ENCODE measurements at regions not wholly inside any gene's neighbourhood (a gene's known extent, or its start where the extent isn't known, plus 50 kb on each side); places are given as distances from the start of the nearest gene placed in this dataset.

DNA sequence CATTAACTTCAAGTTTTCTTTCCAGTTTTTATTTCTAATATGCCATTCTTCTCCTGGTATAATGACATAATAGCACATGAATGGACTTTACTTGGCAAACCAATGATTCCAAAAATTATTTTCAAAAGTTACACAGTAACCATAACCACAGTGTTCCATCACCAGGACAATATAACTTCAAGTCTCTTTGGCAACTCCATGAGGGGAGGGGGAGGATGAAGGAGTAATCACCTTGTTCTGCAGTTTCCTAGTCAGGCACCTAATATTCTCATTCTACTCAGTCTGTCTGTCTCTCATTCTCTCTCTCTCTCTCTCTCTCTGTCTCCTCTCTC lies 66.6 kb downstream of the BTG1 start:
- TF ChIP-seq TAF1 (IDR thresholded peaks at IDR 0.05; ENCODE audit: low read depth, low read length) (no peak), SPI1 (IDR thresholded peaks at IDR 0.05; ENCODE audit: low read depth, low read length) (no peak), POLR2A (IDR thresholded peaks at IDR 0.05; ENCODE audit: low read depth, low read length) (no peak)

Measured in GM12891 (cell line).